ENCODE measurements at regions not wholly inside any gene's neighbourhood (a gene's known extent, or its start where the extent isn't known, plus 50 kb on each side); places are given as distances from the start of the nearest gene placed in this dataset.

GRCh38 chr4:122065915-122066314 lies 86.2 kb upstream of the BLTP1 start:
- TF ChIP-seq ZSCAN25 (CRISPR knock-in tag; IDR thresholded peaks at IDR 0.05) (no peak), SRSF4 (IDR thresholded peaks at IDR 0.05; ENCODE audit: low read depth, low read length, poor library complexity, severe bottlenecking) (no peak), REST (IDR thresholded peaks at IDR 0.05; ENCODE audit: borderline replicate concordance in 1 of 2, low read depth in 1 of 2, low read length in 2 of 2) (no peak), KLF6 (CRISPR knock-in tag; IDR thresholded peaks at IDR 0.05) (no peak), SUZ12 (IDR thresholded peaks at IDR 0.05; ENCODE audit: low read depth, low read length) (no peak), POLR2AphosphoS5 (IDR thresholded peaks at IDR 0.05; ENCODE audit: low read depth, low read length) (no peak), CTCF (CRISPR knock-in tag; IDR thresholded peaks at IDR 0.05) (no peak), FOXA1 (IDR thresholded peaks at IDR 0.05) (no peak), FOXA1 (CRISPR knock-in tag; IDR thresholded peaks at IDR 0.05) (no peak), EP300 (IDR thresholded peaks at IDR 0.05; ENCODE audit: low read depth in 2 of 2, low read length in 2 of 2) (no peak), EP300 (CRISPR knock-in tag; IDR thresholded peaks at IDR 0.05; ENCODE audit: borderline replicate concordance) (no peak), ZFP41 (CRISPR knock-in tag; IDR thresholded peaks at IDR 0.05; ENCODE audit: borderline replicate concordance) (no peak), ZBTB21 (CRISPR knock-in tag; IDR thresholded peaks at IDR 0.05) (no peak), ZNF552 (CRISPR knock-in tag; IDR thresholded peaks at IDR 0.05; ENCODE audit: borderline replicate concordance) (no peak), KDM1A (CRISPR knock-in tag; IDR thresholded peaks at IDR 0.05) (no peak)

All from HepG2 (cell line).